ENCODE measurements at regions not wholly inside any gene's neighbourhood (a gene's known extent, or its start where the extent isn't known, plus 50 kb on each side); places are given as distances from the start of the nearest gene placed in this dataset.

DNA sequence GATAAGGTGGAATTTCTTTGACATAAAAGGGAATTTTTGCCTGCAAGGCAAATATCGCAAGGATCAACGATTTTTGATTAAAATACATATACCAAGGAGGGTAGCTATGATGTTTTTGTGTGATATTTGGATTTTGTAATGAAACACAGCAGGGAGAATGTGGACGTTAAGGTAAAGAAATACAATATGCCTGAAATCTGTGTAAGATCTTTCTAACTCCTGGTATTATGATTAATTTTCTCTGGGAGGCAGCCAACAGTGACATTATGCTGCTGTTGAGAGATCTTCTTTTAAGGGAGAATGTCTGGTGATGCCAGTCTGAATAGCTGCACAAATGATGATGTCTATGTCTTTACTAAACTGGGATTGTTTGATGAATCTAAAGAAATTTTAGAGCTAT lies 972.2 kb downstream of the SQOR start (continued):
- TF ChIP-seq, protein P1, sequence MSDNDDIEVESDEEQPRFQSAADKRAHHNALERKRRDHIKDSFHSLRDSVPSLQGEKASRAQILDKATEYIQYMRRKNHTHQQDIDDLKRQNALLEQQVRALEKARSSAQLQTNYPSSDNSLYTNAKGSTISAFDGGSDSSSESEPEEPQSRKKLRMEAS (CRISPR knock-in tag; IDR thresholded peaks at IDR 0.05), result no peak
- TF ChIP-seq ZNF416 (CRISPR knock-in tag; IDR thresholded peaks at IDR 0.05), result no peak
- TF ChIP-seq ZNF138 (CRISPR knock-in tag; conservative IDR thresholded peaks at IDR 0.05), result no peak
- TF ChIP-seq IRF2 (CRISPR knock-in tag; IDR thresholded peaks at IDR 0.05; ENCODE audit: borderline replicate concordance, low read depth), result no peak
- TF ChIP-seq EMX1 (CRISPR knock-in tag; IDR thresholded peaks at IDR 0.05), result no peak

- ATAC-seq, result no peak
- Mint-ChIP-seq H3K4me1 (no peaks in the 10 kb centered on the region), H3K4me3 (no peak overlapping the region), H3K27ac (no peak overlapping the region), H3K9me3 (peaks cover 20% of the 10 kb centered on the region), H3K27me3 (ENCODE audit: low read depth) (peaks cover 3% of the 10 kb centered on the region; the same call in 1 of the 2 replicates), H3K36me3 (peaks cover 11% of the 10 kb centered on the region)
- CTCF ChIA-PET, result no interaction called here
- no peak for DNase-seq (ENCODE audit: low spot score)
- TF ChIP-seq OVOL2 (CRISPR knock-in tag; IDR thresholded peaks at IDR 0.05; ENCODE audit: borderline replicate concordance), result no peak
- no peak for TF ChIP-seq SOX15 (CRISPR knock-in tag; IDR thresholded peaks at IDR 0.05)
- no peak for TF ChIP-seq SMAD4 (CRISPR knock-in tag; IDR thresholded peaks at IDR 0.05)
- no peak for TF ChIP-seq NFE2L1 (CRISPR knock-in tag; IDR thresholded peaks at IDR 0.05)
- no peak for TF ChIP-seq GABPB1 (CRISPR knock-in tag; IDR thresholded peaks at IDR 0.05)
- TF ChIP-seq, protein P1 (CRISPR knock-in tag; IDR thresholded peaks at IDR 0.05), result no peak
- TF ChIP-seq, protein P2, sequence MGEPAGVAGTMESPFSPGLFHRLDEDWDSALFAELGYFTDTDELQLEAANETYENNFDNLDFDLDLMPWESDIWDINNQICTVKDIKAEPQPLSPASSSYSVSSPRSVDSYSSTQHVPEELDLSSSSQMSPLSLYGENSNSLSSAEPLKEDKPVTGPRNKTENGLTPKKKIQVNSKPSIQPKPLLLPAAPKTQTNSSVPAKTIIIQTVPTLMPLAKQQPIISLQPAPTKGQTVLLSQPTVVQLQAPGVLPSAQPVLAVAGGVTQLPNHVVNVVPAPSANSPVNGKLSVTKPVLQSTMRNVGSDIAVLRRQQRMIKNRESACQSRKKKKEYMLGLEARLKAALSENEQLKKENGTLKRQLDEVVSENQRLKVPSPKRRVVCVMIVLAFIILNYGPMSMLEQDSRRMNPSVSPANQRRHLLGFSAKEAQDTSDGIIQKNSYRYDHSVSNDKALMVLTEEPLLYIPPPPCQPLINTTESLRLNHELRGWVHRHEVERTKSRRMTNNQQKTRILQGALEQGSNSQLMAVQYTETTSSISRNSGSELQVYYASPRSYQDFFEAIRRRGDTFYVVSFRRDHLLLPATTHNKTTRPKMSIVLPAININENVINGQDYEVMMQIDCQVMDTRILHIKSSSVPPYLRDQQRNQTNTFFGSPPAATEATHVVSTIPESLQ (CRISPR knock-in tag; IDR thresholded peaks at IDR 0.05), result no peak
- POLR2A ChIA-PET, result no interaction called here
Observed at GRCh38 chr15:46616033-46616432, 981.2 kb downstream of the SQOR start.

GRCh38 chr15:46617507-46617906 lies 982.7 kb downstream of the SQOR start:
- ATAC-seq (no peak), DNase-seq (ENCODE audit: low spot score) (no peak)
- ChIA-PET POLR2A (no interaction called here), CTCF (no interaction called here)
- H3K9me3 Mint-ChIP-seq, result peaks cover 20% of the 10 kb centered on the region
- no peak for TF ChIP-seq NFYB (CRISPR knock-in tag; conservative IDR thresholded peaks at IDR 0.05; ENCODE audit: low read depth)
- TF ChIP-seq FOXP1 (CRISPR knock-in tag; IDR thresholded peaks at IDR 0.05; ENCODE audit: borderline replicate concordance), result no peak
- no peak for TF ChIP-seq ZNF138 (CRISPR knock-in tag; conservative IDR thresholded peaks at IDR 0.05)
- no peak for TF ChIP-seq IRF1 (CRISPR knock-in tag; IDR thresholded peaks at IDR 0.05)
- TF ChIP-seq, protein P3, sequence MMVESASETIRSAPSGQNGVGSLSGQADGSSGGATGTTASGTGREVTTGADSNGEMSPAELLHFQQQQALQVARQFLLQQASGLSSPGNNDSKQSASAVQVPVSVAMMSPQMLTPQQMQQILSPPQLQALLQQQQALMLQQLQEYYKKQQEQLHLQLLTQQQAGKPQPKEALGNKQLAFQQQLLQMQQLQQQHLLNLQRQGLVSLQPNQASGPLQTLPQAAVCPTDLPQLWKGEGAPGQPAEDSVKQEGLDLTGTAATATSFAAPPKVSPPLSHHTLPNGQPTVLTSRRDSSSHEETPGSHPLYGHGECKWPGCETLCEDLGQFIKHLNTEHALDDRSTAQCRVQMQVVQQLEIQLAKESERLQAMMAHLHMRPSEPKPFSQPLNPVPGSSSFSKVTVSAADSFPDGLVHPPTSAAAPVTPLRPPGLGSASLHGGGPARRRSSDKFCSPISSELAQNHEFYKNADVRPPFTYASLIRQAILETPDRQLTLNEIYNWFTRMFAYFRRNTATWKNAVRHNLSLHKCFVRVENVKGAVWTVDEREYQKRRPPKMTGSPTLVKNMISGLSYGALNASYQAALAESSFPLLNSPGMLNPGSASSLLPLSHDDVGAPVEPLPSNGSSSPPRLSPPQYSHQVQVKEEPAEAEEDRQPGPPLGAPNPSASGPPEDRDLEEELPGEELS (CRISPR knock-in tag; IDR thresholded peaks at IDR 0.05), result no peak
- no peak for TF ChIP-seq MXD4 (CRISPR knock-in tag; IDR thresholded peaks at IDR 0.05; ENCODE audit: borderline replicate concordance)
- no peak for TF ChIP-seq ZNF416 (CRISPR knock-in tag; IDR thresholded peaks at IDR 0.05)
- TF ChIP-seq, protein P4, sequence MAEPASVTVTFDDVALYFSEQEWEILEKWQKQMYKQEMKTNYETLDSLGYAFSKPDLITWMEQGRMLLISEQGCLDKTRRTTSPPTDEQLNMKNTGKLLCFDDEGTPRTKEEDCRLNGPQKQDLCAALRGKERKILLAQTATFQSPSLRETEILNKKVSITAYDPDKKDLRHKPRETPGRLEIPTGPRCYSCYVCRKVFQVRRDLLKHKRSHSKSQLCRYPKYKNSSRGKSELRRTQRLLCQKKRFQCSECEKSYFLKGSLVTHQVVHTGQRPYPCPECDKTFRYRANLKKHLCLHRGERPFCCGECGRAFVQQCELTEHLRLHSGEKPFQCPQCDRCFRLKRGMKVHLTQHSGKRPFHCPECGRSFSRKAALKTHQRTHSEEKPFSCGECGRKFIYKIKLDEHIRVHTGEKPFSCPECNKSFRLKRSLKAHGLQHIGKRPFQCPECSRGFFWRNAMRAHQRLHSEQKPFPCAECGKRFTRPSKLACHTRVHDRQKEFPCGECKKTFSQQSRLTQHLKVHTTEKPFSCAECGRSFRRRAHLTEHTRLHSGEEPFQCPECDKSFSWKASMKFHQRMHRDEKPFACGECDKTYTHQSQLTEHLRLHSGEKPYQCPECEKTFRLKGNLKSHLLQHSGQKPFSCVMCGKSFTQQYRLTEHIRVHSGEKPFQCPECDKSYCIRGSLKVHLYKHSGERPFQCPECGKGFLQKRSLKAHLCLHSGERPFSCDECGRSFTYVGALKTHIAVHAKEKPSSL (CRISPR knock-in tag; conservative IDR thresholded peaks at IDR 0.05), result no peak
- no peak for TF ChIP-seq USF2 (CRISPR knock-in tag; IDR thresholded peaks at IDR 0.05)
- no peak for TF ChIP-seq FOXJ3 (CRISPR knock-in tag; IDR thresholded peaks at IDR 0.05; ENCODE audit: borderline replicate concordance)
- no peak for TF ChIP-seq ESRRA (CRISPR knock-in tag; IDR thresholded peaks at IDR 0.05; ENCODE audit: borderline replicate concordance)
- TF ChIP-seq, protein P5, sequence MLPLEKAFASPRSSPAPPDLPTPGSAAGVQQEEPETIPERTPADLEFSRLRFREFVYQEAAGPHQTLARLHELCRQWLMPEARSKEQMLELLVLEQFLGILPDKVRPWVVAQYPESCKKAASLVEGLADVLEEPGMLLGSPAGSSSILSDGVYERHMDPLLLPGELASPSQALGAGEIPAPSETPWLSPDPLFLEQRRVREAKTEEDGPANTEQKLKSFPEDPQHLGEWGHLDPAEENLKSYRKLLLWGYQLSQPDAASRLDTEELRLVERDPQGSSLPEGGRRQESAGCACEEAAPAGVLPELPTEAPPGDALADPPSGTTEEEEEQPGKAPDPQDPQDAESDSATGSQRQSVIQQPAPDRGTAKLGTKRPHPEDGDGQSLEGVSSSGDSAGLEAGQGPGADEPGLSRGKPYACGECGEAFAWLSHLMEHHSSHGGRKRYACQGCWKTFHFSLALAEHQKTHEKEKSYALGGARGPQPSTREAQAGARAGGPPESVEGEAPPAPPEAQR (CRISPR knock-in tag; IDR thresholded peaks at IDR 0.05), result no peak
- no peak for TF ChIP-seq TCF7 (CRISPR knock-in tag; IDR thresholded peaks at IDR 0.05; ENCODE audit: low read depth)
- TF ChIP-seq JAZF1 (CRISPR knock-in tag; IDR thresholded peaks at IDR 0.05), result no peak
- no peak for TF ChIP-seq KAT7 (CRISPR knock-in tag; IDR thresholded peaks at IDR 0.05; ENCODE audit: borderline replicate concordance)
- H3K36me3 Mint-ChIP-seq, result peaks cover 11% of the 10 kb centered on the region
- H3K4me1 Mint-ChIP-seq, result no peaks in the 10 kb centered on the region
- H3K27me3 Mint-ChIP-seq (ENCODE audit: low read depth), result peaks cover 3% of the 10 kb centered on the region; the same call in 1 of the 2 replicates
- no peak overlapping the region for H3K27ac Mint-ChIP-seq
- no peak overlapping the region for H3K4me3 Mint-ChIP-seq

Data from WTC11 (cell line).